Renal cortical epithelial cell (primary cell): ENCODE measurements at regions not wholly inside any gene's neighbourhood (a gene's known extent, or its start where the extent isn't known, plus 50 kb on each side); places are given as distances from the start of the nearest gene placed in this dataset.
A peak's percentile ranks its signal among the peaks of the same experiment; 100 is the strongest.

Experiments used
- DNase-seq: peaks from one replicate; pipeline ENCODE4 v3.0.0-alpha.2; 2011; ENCODE audit warnings: low read depth

GRCh38 chr2:146894514-146894913 lies 950.3 kb upstream of the ACVR2A start:
- DNase-seq = no peak

- DNase-seq = no peak
Observed at GRCh38 chr2:146893500-146894041, 951.3 kb upstream of the ACVR2A start.

- DNase-seq = no peak
Observed at GRCh38 chr2:146890491-146890890, 954.3 kb upstream of the ACVR2A start.

- no peak for DNase-seq
Observed at GRCh38 chr2:146879882-146880281, 964.9 kb upstream of the ACVR2A start.

- DNase-seq = peak; percentile 95
Observed at GRCh38 chr2:146874260-146874658, 970.6 kb upstream of the ACVR2A start.

GRCh38 chr2:146873646-146874259 lies 971.1 kb upstream of the ACVR2A start:
- no peak for DNase-seq

- no peak for DNase-seq
Observed at GRCh38 chr2:146873056-146873455, 971.8 kb upstream of the ACVR2A start.

- DNase-seq = no peak
Observed at GRCh38 chr2:146870691-146871090, 974.1 kb upstream of the ACVR2A start.

- no peak for DNase-seq
Observed at GRCh38 chr2:146869328-146869727, 975.5 kb upstream of the ACVR2A start.

- peak; percentile 78 for DNase-seq
Observed at GRCh38 chr2:146868051-146868450, 976.8 kb upstream of the ACVR2A start.

- no peak for DNase-seq
Observed at GRCh38 chr2:146867477-146867986, 977.3 kb upstream of the ACVR2A start.

GRCh38 chr2:146853741-146854444 lies 990.9 kb upstream of the ACVR2A start:
- peak; percentile 53 for DNase-seq

GRCh38 chr2:146852661-146853060 lies 992.2 kb upstream of the ACVR2A start:
- DNase-seq = no peak

GRCh38 chr2:146850746-146851145 lies 994.1 kb upstream of the ACVR2A start:
- peak; percentile 61 for DNase-seq

- no peak for DNase-seq
Observed at GRCh38 chr2:146847846-146848245, 997.0 kb upstream of the ACVR2A start.

GRCh38 chr2:146844226-146844990 lies 1000.4 kb upstream of the ACVR2A start:
- DNase-seq = peak; percentile 86

GRCh38 chr2:146837857-146838256 lies 1007.0 kb upstream of the ACVR2A start:
- peak; percentile 98 for DNase-seq

GRCh38 chr2:146826388-146826787 lies 1018.4 kb upstream of the ACVR2A start:
- peak; percentile 42 for DNase-seq

- peak; percentile 40 for DNase-seq
Observed at GRCh38 chr2:146821836-146822316, 1023.0 kb upstream of the ACVR2A start.

- peak; percentile 56 for DNase-seq
Observed at GRCh38 chr2:146820672-146821071, 1024.2 kb upstream of the ACVR2A start.

GRCh38 chr2:146818122-146818521 lies 1026.7 kb upstream of the ACVR2A start:
- DNase-seq = peak; percentile 19

- DNase-seq = no peak
Observed at GRCh38 chr2:146817613-146818012, 1027.2 kb upstream of the ACVR2A start.
